IMR-90 (cell line): ENCODE measurements at regions not wholly inside any gene's neighbourhood (a gene's known extent, or its start where the extent isn't known, plus 50 kb on each side); places are given as distances from the start of the nearest gene placed in this dataset.

Source experiments
- ATAC-seq: fragments of 200-7000 bp; cut with Tn5 transposase; 2 replicates; pipeline ENCODE4 v1.9.1; 2020; ENCODE audit warnings: low read depth, mild to moderate bottlenecking, moderate library complexity
- BruUV-seq: library from RNA; stranded (reverse); fragments of 400-500 nt; replicated peaks from 2 replicates; lab custom pipeline; 2021; lab: Mats Ljungman, UMichigan
- CTCF ChIA-PET: fragments of 300-600 bp; formaldehyde crosslinking; extraction: SDS; loops from one replicate; lab custom pipeline; 2021; ENCODE audit warnings: antibody characterized with exemption; lab: Yijun Ruan, JAX
- POLR2A ChIA-PET: fragments of 300-600 bp; sonication (Branson Sonifier 250); formaldehyde crosslinking; loops from one replicate; lab custom pipeline; 2022; ENCODE audit warnings: antibody characterized with exemption; ENCODE audit not compliant: unreplicated experiment; lab: Charles Lee
- DNase-seq: peaks from one replicate; pipeline ENCODE4 v3.0.0; 2013
- H2AFZ ChIP-seq: replicated peaks from 2 replicates; pipeline ENCODE3; 2013; ENCODE audit warnings: low read length, mild to moderate bottlenecking; ENCODE audit not compliant: poor library complexity
- H2AK5ac ChIP-seq: 2 replicates; pipeline ENCODE4 v1.6.1; 2013; ENCODE audit warnings: low read depth, low read length, inconsistent platforms
- H2AK9ac ChIP-seq: replicated peaks from 2 replicates; pipeline ENCODE3; 2013; ENCODE audit warnings: mild to moderate bottlenecking, low read depth, low read length, moderate library complexity; ENCODE audit not compliant: poor library complexity
- H2BK120ac ChIP-seq: 2 replicates; pipeline ENCODE4 v1.6.1; 2013; ENCODE audit warnings: low read depth, low read length, inconsistent platforms
- H2BK15ac ChIP-seq: 3 replicates; pipeline ENCODE4 v1.6.1; 2013; ENCODE audit warnings: low read depth, low read length, inconsistent platforms
- H2BK20ac ChIP-seq: 2 replicates; pipeline ENCODE4 v1.6.1; 2013; ENCODE audit warnings: low read depth, mild to moderate bottlenecking, inconsistent platforms, low read length, moderate library complexity
- H2BK5ac ChIP-seq: 2 replicates; pipeline ENCODE4 v1.6.1; 2013; ENCODE audit warnings: mild to moderate bottlenecking, low read depth, low read length, inconsistent platforms; ENCODE audit not compliant: poor library complexity, severe bottlenecking
- H3K14ac ChIP-seq: replicated peaks from 2 replicates; pipeline ENCODE4 v1.6.1; 2013; ENCODE audit warnings: low read depth, low read length, inconsistent platforms
- H3K18ac ChIP-seq: 2 replicates; pipeline ENCODE4 v1.6.1; 2013; ENCODE audit warnings: low read depth, low read length, control low read depth
- H3K23ac ChIP-seq: 2 replicates; pipeline ENCODE4 v1.6.1; 2013; ENCODE audit warnings: low read depth, low read length, inconsistent platforms
- H3K27ac ChIP-seq: 2 replicates; pipeline ENCODE4 v1.5.1; 2013; ENCODE audit warnings: mild to moderate bottlenecking, control low read depth, low read length; ENCODE audit not compliant: insufficient read depth
- H3K27me3 ChIP-seq: 2 replicates; pipeline ENCODE4 v1.6.1; 2013; ENCODE audit warnings: low read length; ENCODE audit not compliant: control insufficient read depth, insufficient read depth
- H3K36me3 ChIP-seq: 2 replicates; pipeline ENCODE4 v1.6.1; 2013; ENCODE audit warnings: low read length, mixed read lengths; ENCODE audit not compliant: control insufficient read depth, insufficient read depth
- H3K4ac ChIP-seq: 2 replicates; pipeline ENCODE4 v1.6.1; 2013; ENCODE audit warnings: low read depth, low read length, inconsistent platforms
- H3K4me1 ChIP-seq: 2 replicates; pipeline ENCODE4 v1.6.1; 2013; ENCODE audit warnings: low read length, mixed read lengths; ENCODE audit not compliant: control insufficient read depth, insufficient read depth
- H3K4me2 ChIP-seq: 2 replicates; pipeline ENCODE4 v1.6.1; 2013; ENCODE audit warnings: low read depth, mild to moderate bottlenecking, control low read depth, low read length, moderate library complexity
- H3K4me3 ChIP-seq: 2 replicates; pipeline ENCODE4 v1.5.1; 2013; ENCODE audit warnings: low read depth, mild to moderate bottlenecking, control low read depth, low read length, moderate library complexity; ENCODE audit not compliant: insufficient read depth
- H3K56ac ChIP-seq: 2 replicates; pipeline ENCODE4 v1.6.1; 2013; ENCODE audit warnings: low read length, inconsistent platforms; ENCODE audit not compliant: insufficient read depth; ENCODE audit errors: extremely low read depth
- H3K79me1 ChIP-seq, 2 experiments: 2 replicates each; pipeline ENCODE4 v1.6.1; 2013; ENCODE audit warnings: low read length in 2 of 2, inconsistent platforms in 1 of 2, low read depth in 1 of 2
- H3K9ac ChIP-seq: 2 replicates; pipeline ENCODE4 v1.6.1; 2013; ENCODE audit warnings: low read depth, low read length, control low read depth
- H3K9me1 ChIP-seq: 2 replicates; pipeline ENCODE4 v1.6.1; 2013; ENCODE audit warnings: low read length, inconsistent platforms; ENCODE audit not compliant: insufficient read depth
- H3K9me3 ChIP-seq: 2 replicates; pipeline ENCODE4 v1.6.1; 2013; ENCODE audit warnings: low read length; ENCODE audit not compliant: control insufficient read depth, insufficient read depth
- H4K20me1 ChIP-seq: 2 replicates; pipeline ENCODE4 v1.6.1; 2013; ENCODE audit warnings: low read length, inconsistent platforms; ENCODE audit not compliant: insufficient read depth
- H4K5ac ChIP-seq: 2 replicates; pipeline ENCODE4 v1.6.1; 2013; ENCODE audit warnings: mild to moderate bottlenecking, low read depth, low read length, control low read depth
- H4K8ac ChIP-seq, 2 experiments: 2 replicates each; pipeline ENCODE4 v1.6.1; 2013; ENCODE audit warnings: low read depth in 2 of 2, low read length in 2 of 2, control low read depth in 1 of 2, inconsistent platforms in 1 of 2
- H4K91ac ChIP-seq: 2 replicates; pipeline ENCODE4 v1.6.1; 2013; ENCODE audit warnings: low read depth, low read length, inconsistent platforms; ENCODE audit not compliant: insufficient read depth
- BHLHE40 ChIP-seq: fragments of 150-350 bp; IDR thresholded peaks from 2 replicates; pipeline ENCODE4 v1.6.1; 2016; ENCODE audit warnings: mild to moderate bottlenecking, low read depth, low read length
- CEBPB ChIP-seq: IDR thresholded peaks from 2 replicates; pipeline ENCODE4 v1.6.1; 2012; ENCODE audit warnings: low read depth, low read length, improper control_type of control experiment
- CHD1 ChIP-seq: IDR thresholded peaks from 2 replicates; pipeline ENCODE4 v1.6.1; 2012; ENCODE audit warnings: low read depth, low read length, improper control_type of control experiment
- ELK1 ChIP-seq: fragments of 150-350 bp; IDR thresholded peaks from 2 replicates; pipeline ENCODE4 v1.6.1; 2016; ENCODE audit warnings: low read depth, mild to moderate bottlenecking, low read length, moderate library complexity, borderline replicate concordance
- MAFK ChIP-seq: IDR thresholded peaks from 2 replicates; pipeline ENCODE4 v1.6.1; 2012; ENCODE audit warnings: low read depth, low read length, improper control_type of control experiment
- MAZ ChIP-seq: IDR thresholded peaks from 2 replicates; pipeline ENCODE4 v1.6.1; 2012; ENCODE audit warnings: low read depth, mild to moderate bottlenecking, low read length, improper control_type of control experiment, moderate library complexity, borderline replicate concordance
- MXI1 ChIP-seq: IDR thresholded peaks from 2 replicates; pipeline ENCODE4 v1.6.1; 2012; ENCODE audit warnings: low read depth, mild to moderate bottlenecking, low read length, moderate library complexity, borderline replicate concordance
- NFE2L2 ChIP-seq: fragments of 150-350 bp; IDR thresholded peaks from 2 replicates; pipeline ENCODE4 v1.6.1; 2016; ENCODE audit warnings: low read depth, mild to moderate bottlenecking, low read length
- POLR2A ChIP-seq: IDR thresholded peaks from 2 replicates; pipeline ENCODE4 v1.6.1; 2012; ENCODE audit warnings: mild to moderate bottlenecking, low read depth, low read length
- RAD21 ChIP-seq: IDR thresholded peaks from 2 replicates; pipeline ENCODE4 v1.6.1; 2012; ENCODE audit warnings: low read length, improper control_type of control experiment
- RCOR1 ChIP-seq: IDR thresholded peaks from 2 replicates; pipeline ENCODE4 v1.6.1; 2012; ENCODE audit warnings: mild to moderate bottlenecking, low read length, improper control_type of control experiment; ENCODE audit not compliant: insufficient replicate concordance
- RFX5 ChIP-seq: IDR thresholded peaks from 2 replicates; pipeline ENCODE4 v1.8.0; 2012; ENCODE audit warnings: low read depth, mild to moderate bottlenecking, low read length, moderate library complexity
- SMC3 ChIP-seq: fragments of 150-350 bp; IDR thresholded peaks from 2 replicates; pipeline ENCODE4 v1.6.1; 2016; ENCODE audit warnings: low read depth, mild to moderate bottlenecking, antibody characterized with exemption, low read length, moderate library complexity
- WGBS, 2 experiments: methylation state at CpG; one replicate each; pipeline versions ENCODE4 v1.1.5 to v1.1.7; 2013; ENCODE audit warnings: missing lambda C conversion rate in 2 of 2; ENCODE audit not compliant: insufficient read length in 1 of 2; ENCODE audit errors: extremely low coverage in 2 of 2; 5-methylcytosine and 5-hydroxymethylcytosine counted together
- dilution Hi-C: fragments of 300-500 bp; cut with HindIII; formaldehyde crosslinking; loops from one replicate; pipeline ENCODE4 v1.14.3; 2018; ENCODE audit warnings: low sequenced_read_pairs; ENCODE audit not compliant: unreplicated experiment
- in situ Hi-C: fragments of 300-500 bp; cut with MboI; formaldehyde crosslinking; loops from 3 replicates; pipeline ENCODE4 v1.14.3; 2019; ENCODE audit warnings: low sequenced_read_pairs, inconsistent platforms, mixed read lengths
- intact Hi-C: fragments of 100-400 bp; cut with micrococcal nuclease; formaldehyde crosslinking; loops from 2 replicates; pipeline ENCODE4 v1.10.0; 2022
- TF ChIP-seq, protein P1 (sequence below): conservative IDR thresholded peaks from 2 replicates; pipeline ENCODE4 v1.5.1; 2012; ENCODE audit warnings: mild to moderate bottlenecking, low read depth, low read length, improper control_type of control experiment
- TF ChIP-seq, protein P2 (sequence below): fragments of 150-350 bp; IDR thresholded peaks from 2 replicates; pipeline ENCODE4 v1.6.1; 2017; ENCODE audit warnings: mild to moderate bottlenecking, antibody characterized with exemption, low read length, low read depth

GRCh38 chr13:112247471-112248405 lies 128.4 kb upstream of the SPACA7 start:
- dilution Hi-C loops (no loop called here), intact Hi-C loops (no loop called here), in situ Hi-C loops (no loop called here)
- Histone ChIP-seq H2AK9ac (no peak overlapping the region), H4K8ac (no peak overlapping the region), H3K56ac (no peak overlapping the region), H2AK5ac (no peak overlapping the region), H3K27me3 (no peaks in the 10 kb centered on the region), H3K4me3 (no peak overlapping the region), H3K4me1 (no peaks in the 10 kb centered on the region), H4K91ac (no peak overlapping the region), H3K27ac (no peak overlapping the region), H2BK120ac (no peak overlapping the region), H2BK20ac (no peak overlapping the region), H3K4me2 (no peak overlapping the region), H3K9ac (no peak overlapping the region), H3K9me3 (peaks cover 74% of the 10 kb centered on the region), H3K18ac (no peak overlapping the region), H4K20me1 (no peaks in the 10 kb centered on the region), H3K14ac (no peak overlapping the region), H4K5ac (no peak overlapping the region), H2AFZ (no peak overlapping the region), H3K36me3 (no peaks in the 10 kb centered on the region), H3K79me1 (no peaks in the 10 kb centered on the region), H3K4ac (no peak overlapping the region), H3K9me1 (no peaks in the 10 kb centered on the region), H3K23ac (no peak overlapping the region), H2BK15ac (no peak overlapping the region), H2BK5ac (no peak overlapping the region)
- ATAC-seq (no peak), DNase-seq (no peak)
- no TSS peak for BruUV-seq
- ChIA-PET POLR2A (no interaction called here), CTCF (no interaction called here)
- 70% methylated on average over 12 of the region's 31 CpGs; no CpG with 5 or more reads in 1 of the 2 experiments for WGBS, 2 experiments
- TF ChIP-seq RFX5, result no peak
- TF ChIP-seq, protein P1, sequence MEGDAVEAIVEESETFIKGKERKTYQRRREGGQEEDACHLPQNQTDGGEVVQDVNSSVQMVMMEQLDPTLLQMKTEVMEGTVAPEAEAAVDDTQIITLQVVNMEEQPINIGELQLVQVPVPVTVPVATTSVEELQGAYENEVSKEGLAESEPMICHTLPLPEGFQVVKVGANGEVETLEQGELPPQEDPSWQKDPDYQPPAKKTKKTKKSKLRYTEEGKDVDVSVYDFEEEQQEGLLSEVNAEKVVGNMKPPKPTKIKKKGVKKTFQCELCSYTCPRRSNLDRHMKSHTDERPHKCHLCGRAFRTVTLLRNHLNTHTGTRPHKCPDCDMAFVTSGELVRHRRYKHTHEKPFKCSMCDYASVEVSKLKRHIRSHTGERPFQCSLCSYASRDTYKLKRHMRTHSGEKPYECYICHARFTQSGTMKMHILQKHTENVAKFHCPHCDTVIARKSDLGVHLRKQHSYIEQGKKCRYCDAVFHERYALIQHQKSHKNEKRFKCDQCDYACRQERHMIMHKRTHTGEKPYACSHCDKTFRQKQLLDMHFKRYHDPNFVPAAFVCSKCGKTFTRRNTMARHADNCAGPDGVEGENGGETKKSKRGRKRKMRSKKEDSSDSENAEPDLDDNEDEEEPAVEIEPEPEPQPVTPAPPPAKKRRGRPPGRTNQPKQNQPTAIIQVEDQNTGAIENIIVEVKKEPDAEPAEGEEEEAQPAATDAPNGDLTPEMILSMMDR, result no peak
- TF ChIP-seq MXI1, result no peak
- no peak for TF ChIP-seq CHD1
- TF ChIP-seq MAZ, result no peak
- TF ChIP-seq ELK1, result no peak
- TF ChIP-seq NFE2L2, result no peak
- TF ChIP-seq, protein P2, sequence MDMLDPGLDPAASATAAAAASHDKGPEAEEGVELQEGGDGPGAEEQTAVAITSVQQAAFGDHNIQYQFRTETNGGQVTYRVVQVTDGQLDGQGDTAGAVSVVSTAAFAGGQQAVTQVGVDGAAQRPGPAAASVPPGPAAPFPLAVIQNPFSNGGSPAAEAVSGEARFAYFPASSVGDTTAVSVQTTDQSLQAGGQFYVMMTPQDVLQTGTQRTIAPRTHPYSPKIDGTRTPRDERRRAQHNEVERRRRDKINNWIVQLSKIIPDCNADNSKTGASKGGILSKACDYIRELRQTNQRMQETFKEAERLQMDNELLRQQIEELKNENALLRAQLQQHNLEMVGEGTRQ, result no peak
- TF ChIP-seq SMC3, result no peak
- TF ChIP-seq CEBPB, result no peak
- no peak for TF ChIP-seq BHLHE40
- TF ChIP-seq POLR2A, result no peak
- no peak for TF ChIP-seq MAFK
- TF ChIP-seq RCOR1, result no peak
- TF ChIP-seq RAD21, result no peak
